HG02938 (cell line): ENCODE measurements at regions not wholly inside any gene's neighbourhood (a gene's known extent, or its start where the extent isn't known, plus 50 kb on each side); places are given as distances from the start of the nearest gene placed in this dataset.

Experiments used
- ATAC-seq: cut with Tn5 transposase; IDR thresholded peaks from one replicate; pipeline ENCODE4 v1.9.1; 2021; ENCODE audit warnings: mild to moderate bottlenecking, moderate library complexity; ENCODE audit not compliant: unreplicated experiment

DNA sequence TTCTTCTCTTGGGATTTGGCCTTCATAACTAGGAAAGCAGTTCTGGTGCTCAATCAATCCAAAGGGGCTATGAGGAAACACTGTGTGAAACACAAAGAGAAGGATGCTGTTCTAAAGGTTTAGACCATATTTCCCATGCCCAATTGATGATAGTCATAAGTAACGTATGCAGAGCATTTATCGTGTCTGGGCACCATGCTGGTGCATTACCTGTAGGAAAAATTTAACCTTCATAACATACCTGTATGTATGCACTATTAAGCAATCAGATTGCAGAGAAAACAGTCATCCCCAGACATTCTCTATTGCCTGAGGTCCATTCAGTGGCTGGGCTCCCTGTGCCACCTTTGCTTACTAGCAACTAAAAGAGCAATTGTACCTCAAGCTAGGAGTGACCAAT, 381.4 kb downstream of the PLPP3 start:
- ATAC-seq = no peak

DNA sequence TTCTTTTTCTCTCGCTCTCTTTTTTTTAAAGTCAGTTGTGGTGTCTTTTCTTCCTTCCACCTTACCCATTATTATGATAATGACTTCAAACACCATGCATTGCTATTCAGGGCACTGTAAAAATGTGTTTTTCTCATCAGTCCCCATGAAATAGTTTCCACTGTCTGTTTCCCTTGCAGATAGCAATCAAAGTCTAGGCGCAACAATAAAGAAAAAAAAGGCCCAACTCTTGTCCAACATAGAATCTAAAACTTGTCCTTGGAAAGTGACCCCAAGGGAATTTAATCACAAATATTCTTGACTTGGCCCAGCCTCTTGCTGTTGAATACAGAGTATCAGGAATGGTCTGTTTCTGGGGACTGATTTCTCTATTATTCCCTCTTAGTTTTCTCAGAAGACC, 382.5 kb downstream of the PLPP3 start:
- ATAC-seq = no peak

DNA sequence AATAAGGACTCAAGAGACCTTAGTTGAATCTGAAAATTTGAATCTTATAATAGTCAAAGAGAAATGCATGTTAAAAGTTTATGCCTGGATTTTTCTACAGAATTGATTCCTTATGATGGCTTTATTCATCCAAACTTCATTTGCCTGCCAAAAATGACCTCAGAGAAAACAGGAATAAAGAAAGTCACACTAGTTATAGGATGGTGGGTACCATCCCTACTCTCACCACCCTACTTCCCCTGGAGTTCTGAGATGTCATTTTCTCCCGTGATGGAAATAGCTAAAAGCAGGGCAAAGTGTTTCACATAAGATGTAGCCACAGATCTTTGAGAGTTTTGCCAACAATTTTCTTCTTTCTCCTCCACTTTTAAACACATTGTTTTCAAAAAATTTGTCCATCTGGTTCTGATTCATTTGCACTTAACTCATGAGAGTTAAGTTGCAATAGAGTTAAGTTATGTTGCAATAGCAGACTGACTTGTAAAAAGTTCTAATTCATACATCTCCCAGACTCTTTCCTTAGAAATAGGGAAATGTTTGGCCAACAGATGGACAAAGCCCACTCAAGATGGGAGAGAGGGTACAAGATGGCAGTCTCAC, 384.6 kb downstream of the PLPP3 start:
- ATAC-seq = no peak

DNA sequence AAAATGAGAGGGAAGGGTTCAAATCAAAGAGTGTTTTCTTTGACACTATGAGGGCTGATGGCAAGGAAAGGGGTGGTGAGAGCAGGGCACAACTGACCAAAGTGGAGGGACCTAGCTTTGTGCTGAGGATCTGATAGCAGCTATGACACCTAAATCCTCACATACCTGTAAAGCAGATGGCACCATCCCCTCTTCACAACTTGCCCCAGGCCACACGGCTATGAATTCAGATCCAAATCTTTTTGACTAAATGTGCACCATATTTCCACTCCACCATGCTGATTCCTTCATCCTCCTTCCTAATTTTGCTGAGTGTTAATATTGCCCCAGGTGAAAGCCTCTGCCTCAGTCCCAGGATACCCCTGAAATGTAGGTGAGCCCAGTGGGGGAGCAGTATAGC, 385.7 kb downstream of the PLPP3 start:
- no peak for ATAC-seq

GRCh38 chr1:56191369-56191768, 388.0 kb downstream of the PLPP3 start:
- ATAC-seq = no peak

DNA sequence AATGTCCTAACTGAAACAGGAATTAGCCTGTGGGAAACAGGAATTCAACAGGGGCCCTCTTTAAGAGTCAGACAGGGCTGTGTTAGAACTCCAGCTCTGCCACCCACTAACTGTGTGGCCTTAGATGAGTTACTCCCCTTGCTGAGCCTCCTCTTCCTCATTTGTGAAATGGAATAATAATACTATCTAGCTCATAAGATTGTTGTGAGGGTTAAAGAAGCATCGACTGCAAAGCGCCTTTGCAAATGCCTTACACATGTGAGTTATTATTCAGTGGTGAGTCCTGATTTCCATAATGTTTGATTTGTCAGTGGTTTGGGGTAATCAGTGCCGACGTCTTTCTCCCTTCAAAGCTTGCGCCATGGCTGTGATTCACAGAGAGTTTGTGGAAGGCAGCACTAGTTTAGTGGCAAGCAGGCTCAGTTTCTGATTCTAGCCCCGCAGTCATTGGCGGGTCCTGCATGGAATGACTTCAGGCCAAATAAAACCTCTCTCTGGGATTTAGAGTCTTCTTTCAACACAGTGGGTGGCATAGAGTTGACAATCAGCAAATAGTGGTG, 388.5 kb downstream of the PLPP3 start:
- ATAC-seq = no peak

DNA sequence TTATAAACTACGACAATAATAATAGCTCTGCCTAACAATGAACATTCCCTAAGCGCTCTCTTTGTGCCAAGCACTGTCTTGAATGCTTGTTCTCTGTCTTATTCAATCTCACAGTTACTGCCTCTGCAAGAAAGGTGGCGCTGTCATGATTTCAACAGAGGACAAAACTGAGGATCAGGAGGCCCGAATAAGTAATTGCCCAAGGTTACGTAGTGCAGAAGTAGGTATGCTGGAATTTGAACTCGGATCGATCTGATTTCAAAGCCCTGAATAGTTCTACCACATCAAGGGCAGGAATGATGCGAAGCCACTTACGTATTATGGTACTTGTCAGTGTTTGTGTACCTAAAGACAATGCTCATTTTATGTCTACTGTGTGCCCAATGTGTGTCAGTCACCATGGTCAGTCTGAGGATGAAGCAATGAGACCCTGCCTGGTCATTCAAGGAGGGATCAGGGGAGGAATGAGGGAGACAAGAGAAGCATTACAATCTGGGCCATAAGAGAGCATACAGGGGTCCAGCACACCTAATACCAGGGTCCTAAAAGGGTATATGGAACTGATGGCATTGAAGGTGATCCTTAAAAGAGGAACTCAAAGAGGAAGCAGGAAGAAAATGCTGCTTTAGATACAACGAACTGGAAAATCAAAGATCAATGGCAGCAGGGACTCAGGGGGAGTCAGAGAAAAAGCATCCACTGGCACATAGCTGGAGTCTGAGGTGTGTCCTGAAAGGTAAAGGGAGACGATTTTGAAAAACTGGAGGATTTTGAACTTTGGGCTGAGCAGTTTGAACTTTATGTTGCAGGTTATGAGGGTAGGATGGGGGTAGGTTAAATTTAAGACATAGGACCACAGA, 389.2 kb downstream of the PLPP3 start:
- no peak for ATAC-seq

- ATAC-seq = no peak
Observed at GRCh38 chr1:56189454-56189853, 389.9 kb downstream of the PLPP3 start.

DNA sequence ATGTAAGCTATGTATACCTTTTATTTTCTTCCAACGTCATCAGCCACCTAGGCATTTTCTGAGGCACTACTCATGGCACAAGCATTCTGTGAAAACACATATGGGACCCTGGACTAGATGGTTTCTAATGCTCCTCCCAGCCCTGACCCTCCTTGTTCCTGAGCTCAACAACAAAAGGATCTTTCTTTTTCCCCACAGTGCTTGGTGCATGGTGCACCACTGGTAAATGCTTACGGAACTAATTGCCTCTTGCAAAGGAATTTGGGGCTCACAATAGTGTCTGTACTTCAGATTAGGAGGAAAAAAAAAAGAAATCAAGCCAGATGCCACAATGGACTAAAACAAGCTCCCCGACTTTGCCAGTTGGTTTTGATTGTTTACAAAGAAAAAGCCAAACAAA, 390.5 kb downstream of the PLPP3 start:
- no peak for ATAC-seq

DNA sequence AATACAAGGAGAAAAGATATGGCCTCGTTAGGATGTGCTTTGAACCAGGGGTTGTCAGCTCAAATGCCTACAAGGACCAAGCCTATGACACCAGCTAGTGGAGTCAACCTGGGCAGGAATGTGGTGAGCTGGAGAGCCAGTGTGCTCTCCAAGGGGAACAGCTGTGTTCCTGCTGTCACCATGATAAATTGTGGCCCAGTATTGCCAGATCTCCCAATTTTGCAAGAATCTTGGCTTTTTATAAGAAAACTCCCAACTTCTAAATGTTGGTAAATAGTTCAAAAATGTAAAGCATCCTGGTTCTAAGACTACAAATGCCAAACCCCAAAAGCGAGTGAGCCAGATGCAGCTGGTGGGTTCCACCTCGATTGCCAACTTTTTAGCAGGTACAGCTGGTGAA, 391.1 kb downstream of the PLPP3 start:
- no peak for ATAC-seq

DNA sequence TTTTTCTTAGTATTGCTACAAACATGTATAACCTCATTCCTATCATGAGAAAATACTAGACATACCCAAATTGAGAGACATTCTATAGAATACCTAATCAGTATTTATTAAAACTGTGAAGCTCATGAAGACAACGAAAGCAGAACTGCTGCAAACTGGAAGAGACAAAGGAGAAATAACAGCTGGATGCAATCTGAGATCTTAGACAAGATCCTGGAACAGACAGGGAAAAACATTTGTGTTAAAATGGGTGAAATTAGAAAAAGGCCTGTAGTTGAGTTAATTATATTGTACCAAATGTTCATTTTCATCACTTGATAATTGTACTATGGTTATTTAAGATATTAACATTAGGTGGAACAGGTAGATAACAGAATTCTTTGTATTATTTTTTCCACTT, 392.0 kb downstream of the PLPP3 start:
- ATAC-seq = no peak

DNA sequence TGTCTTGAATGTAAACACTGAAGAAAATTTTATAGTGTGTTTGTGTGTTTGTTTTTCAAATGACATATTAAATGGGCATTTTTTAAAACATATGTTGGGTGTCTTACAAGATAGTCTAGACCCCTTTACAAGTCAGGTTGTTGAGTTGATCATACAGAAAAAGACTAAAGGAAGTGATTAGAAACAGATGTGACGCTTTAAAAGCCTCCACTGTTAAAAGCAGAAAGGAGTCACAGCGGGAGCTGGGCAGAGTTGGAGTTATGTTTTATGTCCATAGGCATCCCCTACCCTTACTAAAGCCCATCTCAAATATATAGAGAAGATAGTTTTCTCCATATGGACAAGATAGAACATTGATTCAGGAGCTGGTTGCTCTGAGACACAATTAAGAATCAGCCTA, 393.9 kb downstream of the PLPP3 start:
- no peak for ATAC-seq

DNA sequence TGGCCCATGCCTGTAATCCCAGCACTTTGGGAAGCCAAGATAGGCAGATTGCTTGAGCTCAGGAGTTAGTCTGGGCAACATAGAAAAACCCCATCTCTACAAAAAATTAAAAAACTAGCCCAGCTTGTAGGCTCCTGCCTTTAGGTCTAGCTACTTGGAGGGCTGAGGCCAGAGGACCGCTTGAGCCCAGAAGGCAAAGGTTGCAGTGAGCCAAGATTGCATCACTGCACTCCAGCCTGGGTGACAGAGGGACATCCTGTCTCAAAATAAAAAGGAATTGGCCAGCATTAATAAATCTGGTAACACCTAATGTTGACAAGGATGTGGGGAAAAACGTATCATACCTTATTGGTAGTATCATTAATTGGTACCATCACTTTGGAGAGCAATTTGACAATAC, 396.2 kb downstream of the PLPP3 start:
- no peak for ATAC-seq

DNA sequence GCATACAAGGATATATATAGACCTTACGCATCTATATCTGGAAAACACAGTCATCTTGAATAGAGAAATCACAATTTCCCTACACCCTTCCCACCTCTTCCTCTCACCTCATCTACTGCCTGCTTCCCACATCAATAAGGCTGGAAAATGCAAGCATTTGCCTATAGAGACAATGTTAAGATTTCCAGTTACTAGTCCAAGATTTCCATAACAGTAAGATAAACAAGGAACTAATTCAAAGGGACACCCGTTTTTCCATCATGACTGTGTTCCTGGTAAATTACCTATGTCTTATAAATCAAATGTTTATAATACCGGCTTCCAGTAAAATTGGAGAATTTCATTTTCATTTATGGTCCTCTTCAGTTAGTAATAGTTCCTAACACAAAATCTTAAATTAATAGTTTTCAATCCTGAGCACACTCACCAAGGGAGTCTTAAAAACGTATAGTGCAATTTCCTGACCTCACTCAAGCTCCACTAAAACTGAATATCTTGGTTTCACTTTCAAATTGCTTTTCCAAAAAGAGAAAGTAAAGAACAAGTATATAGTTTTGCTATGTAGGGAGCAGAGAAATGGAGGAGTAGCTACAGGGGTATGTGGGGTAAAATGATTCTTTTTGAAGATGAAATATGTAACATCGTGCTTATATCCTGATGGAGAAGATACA, 398.7 kb downstream of the PLPP3 start:
- no peak for ATAC-seq

GRCh38 chr1:56179543-56179942, 399.8 kb downstream of the PLPP3 start:
- ATAC-seq = no peak

GRCh38 chr1:56175211-56175610, 404.2 kb downstream of the PLPP3 start:
- no peak for ATAC-seq

GRCh38 chr1:56174176-56174885, 405.0 kb downstream of the PLPP3 start:
- ATAC-seq = no peak

DNA sequence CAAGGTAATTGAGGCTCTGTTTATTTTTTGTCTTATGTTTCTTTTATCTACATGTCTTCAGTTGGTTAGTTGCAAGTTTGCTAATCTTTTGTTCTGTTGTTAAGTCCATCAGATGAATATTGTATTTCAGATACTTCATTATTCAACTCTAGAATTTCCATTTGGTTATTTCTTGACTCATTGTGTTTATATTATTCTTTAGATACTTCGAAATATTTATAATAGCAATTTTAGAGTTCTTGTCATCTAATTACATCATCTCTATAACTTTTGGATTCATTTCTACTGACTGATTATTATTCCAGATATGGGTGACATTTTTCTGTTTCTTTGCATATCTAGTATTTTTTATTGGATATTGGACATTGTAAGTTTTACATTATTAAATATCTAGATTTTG, 405.6 kb downstream of the PLPP3 start:
- ATAC-seq = no peak

DNA sequence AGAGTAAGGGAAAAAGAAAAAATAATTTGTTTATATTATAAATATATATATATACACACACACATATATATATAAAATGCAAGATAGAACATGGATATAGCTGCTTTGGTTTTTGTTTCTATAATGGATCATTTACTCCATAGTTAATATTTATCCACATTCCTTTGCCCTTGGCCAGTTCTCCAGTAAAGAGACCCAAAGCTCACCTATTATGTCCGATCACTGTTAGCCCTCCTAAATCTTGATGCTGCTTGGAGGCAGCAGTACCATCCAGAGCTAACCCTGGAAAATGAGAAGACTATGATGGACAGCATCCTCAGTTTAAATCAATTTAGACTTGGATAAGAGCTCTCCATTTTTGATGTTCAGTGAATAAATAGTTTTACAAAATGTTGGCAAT, 407.7 kb downstream of the PLPP3 start:
- no peak for ATAC-seq

GRCh38 chr1:56170784-56171320, 408.5 kb downstream of the PLPP3 start:
- ATAC-seq = no peak

DNA sequence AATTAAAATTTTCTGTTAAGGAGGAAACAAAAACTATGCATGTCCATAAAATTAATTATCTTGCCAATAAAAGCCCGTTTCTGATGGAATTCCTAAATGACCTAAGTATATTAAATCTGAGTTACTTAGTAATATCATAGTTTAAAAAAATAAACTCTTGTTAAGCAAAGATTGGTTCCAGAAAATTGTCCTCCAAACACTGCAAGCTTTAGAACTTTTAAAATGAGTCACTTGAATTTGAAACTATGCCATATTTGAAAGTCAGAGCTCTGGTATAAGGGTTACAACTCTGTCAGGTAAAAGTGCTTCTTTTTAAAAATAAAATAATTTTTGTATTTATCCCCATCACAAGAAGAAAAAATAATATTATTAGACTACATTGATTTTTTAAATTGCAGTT, 409.5 kb downstream of the PLPP3 start:
- ATAC-seq = no peak
